ENCODE measurements at regions not wholly inside any gene's neighbourhood (a gene's known extent, or its start where the extent isn't known, plus 50 kb on each side); places are given as distances from the start of the nearest gene placed in this dataset.

- Histone ChIP-seq H3K27ac (ENCODE audit: low read depth, low read length) (no peak overlapping the region), H4K8ac (ENCODE audit: extremely low read depth, insufficient read depth, low read length) (no peak overlapping the region), H2AK5ac (ENCODE audit: low read depth, low read length) (no peak overlapping the region), H3K4me2 (ENCODE audit: insufficient read depth in 1 of 2, low read depth in 2 of 2, low read length in 2 of 2) (no peak overlapping the region), H2BK120ac (replicated peaks; ENCODE audit: low read depth, low read length) (no peak overlapping the region), H3K4me3 (ENCODE audit: extremely low read depth in 1 of 4, insufficient read depth in 2 of 4, low read depth in 3 of 4, low read length in 4 of 4) (no peak overlapping the region), H3K27me3 (replicated peaks in 1 of 4; ENCODE audit: control insufficient read depth in 3 of 4, extremely low read depth in 1 of 4, insufficient read depth in 3 of 4, low read length in 3 of 4) (peaks cover 0 to 1% (median 0%) of the 10 kb centered on the region in 4 experiments; a peak in 1 of 7 replicates), H3K4me1 (replicated peaks in 1 of 4; ENCODE audit: control insufficient read depth in 3 of 4, insufficient read depth in 4 of 4, low read length in 3 of 4) (peaks cover 0 to 6% (median 5%) of the 10 kb centered on the region in 4 experiments; a peak in 5 of 7 replicates), H3K4ac (replicated peaks; ENCODE audit: insufficient read length, low read depth, low read length) (no peak overlapping the region), H4K91ac (replicated peaks; ENCODE audit: insufficient read length, low read length) (no peak overlapping the region), H3K14ac (ENCODE audit: insufficient read length) (no peak overlapping the region), H2BK15ac (ENCODE audit: low read length) (no peak overlapping the region), H3K23ac (ENCODE audit: insufficient read length) (no peak overlapping the region), H2AFZ (ENCODE audit: low read length) (no peak overlapping the region), H4K20me1 (replicated peaks in 1 of 2; ENCODE audit: control insufficient read depth in 1 of 2, insufficient read depth in 2 of 2, low read length in 2 of 2) (no peaks in the 10 kb centered on the region), H2BK20ac (ENCODE audit: low read length) (no peak overlapping the region), H2BK12ac (ENCODE audit: low read depth, low read length) (no peak overlapping the region), H3K79me2 (ENCODE audit: control insufficient read depth in 1 of 2, insufficient read depth in 2 of 2, low read length in 2 of 2) (no peaks in the 10 kb centered on the region), H3K36me3 (ENCODE audit: control insufficient read depth in 2 of 4, insufficient read depth in 4 of 4, low read length in 3 of 4) (no peaks in the 10 kb centered on the region), H2BK5ac (ENCODE audit: low read depth, low read length) (no peak overlapping the region), H3K9me3 (ENCODE audit: insufficient read depth in 2 of 2, low read depth in 1 of 2, low read length in 1 of 2) (no peaks in the 10 kb centered on the region), H3K23me2 (ENCODE audit: low read depth, low read length) (no peaks in the 10 kb centered on the region), H4K5ac (ENCODE audit: insufficient read length, low read depth, low read length) (no peak overlapping the region), H3K18ac (ENCODE audit: extremely low read depth, low read length) (no peak overlapping the region), H3K79me1 (ENCODE audit: low read depth, low read length) (no peaks in the 10 kb centered on the region), H3K9ac (replicated peaks in 1 of 4; ENCODE audit: extremely low read depth in 1 of 4, low read depth in 3 of 4, low read length in 3 of 4) (no peak overlapping the region; a peak in 1 of 7 replicates), H3K56ac (replicated peaks; ENCODE audit: insufficient read length, low read depth, low read length) (no peak overlapping the region)
- DNase-seq (ENCODE audit: low read depth in 1 of 2, low spot score in 2 of 2) (no peak), FAIRE-seq (no peak)
- CTCF ChIA-PET (ENCODE audit: partially characterized antibody), result no interaction called here
- TF ChIP-seq KDM1A (IDR thresholded peaks at IDR 0.05; ENCODE audit: borderline replicate concordance, low read length) (no peak), SAP30 (IDR thresholded peaks at IDR 0.05; ENCODE audit: insufficient read depth, insufficient replicate concordance, low read length) (no peak), JUND (IDR thresholded peaks at IDR 0.05; ENCODE audit: low read length) (no peak), HDAC6 (IDR thresholded peaks at IDR 0.05; ENCODE audit: low read depth, low read length) (no peak), TEAD4 (IDR thresholded peaks at IDR 0.05; ENCODE audit: low read depth, low read length) (no peak), POLR2AphosphoS5 (IDR thresholded peaks at IDR 0.05; ENCODE audit: low read depth, low read length) (no peak), TBP (IDR thresholded peaks at IDR 0.05; ENCODE audit: low read depth, low read length) (no peak), RNF2 (IDR thresholded peaks at IDR 0.05; ENCODE audit: borderline replicate concordance, low read depth, low read length, missing control alignments, poor library complexity, severe bottlenecking) (no peak), TCF12 (IDR thresholded peaks at IDR 0.05; ENCODE audit: low read depth, low read length) (no peak), SIN3A (conservative IDR thresholded peaks at IDR 0.05 in 1 of 2, IDR thresholded peaks at IDR 0.05 in 1 of 2; ENCODE audit: low read depth in 1 of 2, low read length in 2 of 2) (no peak), RXRA (IDR thresholded peaks at IDR 0.05; ENCODE audit: insufficient read depth, low read depth, low read length) (no peak), NRF1 (IDR thresholded peaks at IDR 0.05; ENCODE audit: low read depth, low read length) (no peak), POLR2A (IDR thresholded peaks at IDR 0.05; ENCODE audit: control extremely low read depth in 1 of 2, low read depth in 2 of 2, low read length in 2 of 2) (no peak), E2F6 (IDR thresholded peaks at IDR 0.05) (no peak), TAF7 (optimal IDR thresholded peaks at IDR 0.05; ENCODE audit: borderline replicate concordance, low read depth, low read length) (no peak)
- POLR2A ChIA-PET (ENCODE audit: partially characterized antibody), result no interaction called here
- 83% methylated on average over 3 of the region's 3 CpGs; no CpG with 5 or more reads in 1 of the 2 experiments for WGBS, 2 experiments (ENCODE audit: extremely low coverage in 1 of 2, insufficient coverage in 1 of 2, insufficient read length in 1 of 2, insufficient replicate concordance in 2 of 2, low coverage in 1 of 2, low lambda C conversion rate in 2 of 2, missing lambda C conversion rate in 1 of 2)
These were observed 284.6 kb upstream of the CRBN start for GRCh38 chr3:3464131-3464530.

All from H1 (cell line).